Esophagus muscularis mucosa (tissue), 4 donors: ENCODE measurements at regions not wholly inside any gene's neighbourhood (a gene's known extent, or its start where the extent isn't known, plus 50 kb on each side); places are given as distances from the start of the nearest gene placed in this dataset.

ENCODE experiments used
- CTCF ChIP-seq, 3 experiments: fragments of 200-600 bp in 2 of 3; fragments of 450-650 bp in 1 of 3; sonication (generic) in 2 of 3; IDR thresholded peaks; one replicate each; pipeline ENCODE4 v1.5.1; 2017 to 2019; ENCODE audit warnings: antibody characterized with exemption in 3 of 3, mild to moderate bottlenecking in 2 of 3, moderate library complexity in 1 of 3
- EP300 ChIP-seq: sonication (generic); formaldehyde crosslinking; IDR thresholded peaks from one replicate; pipeline ENCODE4 v1.6.1; 2017; ENCODE audit warnings: antibody characterized with exemption
- POLR2AphosphoS5 ChIP-seq, 2 donors: sonication (generic); formaldehyde crosslinking; IDR thresholded peaks; one replicate each; pipeline ENCODE4 v1.6.1; 2017; ENCODE audit warnings: antibody characterized with exemption in 2 of 2

GRCh38 chr6:40253420-40253819 is 319.2 kb upstream of the MOCS1 start:
- TF ChIP-seq POLR2AphosphoS5 (IDR thresholded peaks at IDR 0.05) (no peak), CTCF (IDR thresholded peaks at IDR 0.05) (no peak), EP300 (no peak)
